HEK293 (cell line): ENCODE measurements at regions not wholly inside any gene's neighbourhood (a gene's known extent, or its start where the extent isn't known, plus 50 kb on each side); places are given as distances from the start of the nearest gene placed in this dataset.

ENCODE experiments used
- CTCF ChIA-PET: fragments of 350-600 bp; formaldehyde crosslinking; extraction: SDS; loops from one replicate; lab custom pipeline; 2021; ENCODE audit warnings: antibody characterized with exemption; lab: Yijun Ruan, JAX
- POLR2A ChIA-PET: fragments of 300-600 bp; formaldehyde crosslinking; extraction: SDS; loops from one replicate; lab custom pipeline; 2020; ENCODE audit warnings: antibody characterized with exemption, inconsistent platforms; lab: Yijun Ruan, JAX
- H3K27ac ChIP-seq: fragments of 200-500 bp; sonication (Bioruptor generic); 2 replicates; pipeline ENCODE4 v1.5.1; 2014; ENCODE audit warnings: low read depth, low read length, control low read depth, inconsistent platforms; ENCODE audit errors: extremely low read depth
- H3K36me3 ChIP-seq, 2 experiments: fragments of 200-500 bp in 1 of 2; sonication (Bioruptor generic) in 1 of 2; 1 replicate in 1 of 2; 2 replicates in 1 of 2; pipeline ENCODE4 v1.5.1; 2014 to 2017; ENCODE audit warnings: inconsistent platforms in 2 of 2, low read length in 2 of 2; ENCODE audit not compliant: control insufficient read depth in 2 of 2, insufficient read depth in 1 of 2
- H3K4me1 ChIP-seq: fragments of 200-500 bp; sonication (Bioruptor generic); 2 replicates; pipeline ENCODE4 v1.5.1; 2014; ENCODE audit warnings: mild to moderate bottlenecking, low read length, inconsistent platforms; ENCODE audit not compliant: control insufficient read depth, insufficient read depth
- H3K4me3 ChIP-seq: 2 replicates; pipeline ENCODE4 v1.5.1; 2011; ENCODE audit warnings: low read depth, mild to moderate bottlenecking, control low read depth, low read length, moderate library complexity
- H3K9me3 ChIP-seq: fragments of 200-500 bp; sonication (Bioruptor generic); 2 replicates; pipeline ENCODE4 v1.5.1; 2014; ENCODE audit warnings: low read depth, low read length, inconsistent platforms; ENCODE audit not compliant: control insufficient read depth, insufficient read depth
- IKZF3 ChIP-seq: fragments of 450-650 bp; IDR thresholded peaks from 2 replicates; pipeline ENCODE4 v1.5.0; 2018; ENCODE audit warnings: missing biosample characterization, mild to moderate bottlenecking, missing genetic modification characterization, moderate library complexity
- SALL2 ChIP-seq: fragments of 450-650 bp; formaldehyde crosslinking; IDR thresholded peaks from 2 replicates; pipeline ENCODE4 v1.5.0; 2017; ENCODE audit warnings: missing biosample characterization, mild to moderate bottlenecking, missing genetic modification characterization, borderline replicate concordance
- ZBTB48 ChIP-seq: fragments of 450-650 bp; formaldehyde crosslinking; IDR thresholded peaks from 2 replicates; pipeline ENCODE4 v1.5.1; 2016; ENCODE audit warnings: missing biosample characterization, missing genetic modification characterization
- ZNF132 ChIP-seq: fragments of 450-650 bp; formaldehyde crosslinking; IDR thresholded peaks from 2 replicates; pipeline ENCODE4 v1.5.1; 2017; ENCODE audit warnings: missing biosample characterization, missing genetic modification characterization, borderline replicate concordance
- ZNF266 ChIP-seq: fragments of 450-650 bp; formaldehyde crosslinking; IDR thresholded peaks from 2 replicates; pipeline ENCODE4 v1.5.1; 2016; ENCODE audit warnings: missing biosample characterization, missing genetic modification characterization, low read depth
- ZNF292 ChIP-seq: fragments of 450-650 bp; formaldehyde crosslinking; IDR thresholded peaks from 2 replicates; pipeline ENCODE4 v1.5.1; 2016; ENCODE audit warnings: low read depth, missing biosample characterization, missing genetic modification characterization, borderline replicate concordance
- ZNF530 ChIP-seq: fragments of 450-650 bp; formaldehyde crosslinking; IDR thresholded peaks from 2 replicates; pipeline ENCODE4 v1.5.1; 2016; ENCODE audit warnings: low read depth, missing biosample characterization, missing genetic modification characterization
- ZNF768 ChIP-seq: fragments of 450-650 bp; formaldehyde crosslinking; IDR thresholded peaks from 2 replicates; pipeline ENCODE4 v1.5.1; 2018; ENCODE audit warnings: missing biosample characterization, mild to moderate bottlenecking, missing genetic modification characterization
- TF ChIP-seq, protein P1 (sequence below): fragments of 450-650 bp; formaldehyde crosslinking; IDR thresholded peaks from 2 replicates; pipeline ENCODE4 v1.5.1; 2017; ENCODE audit warnings: missing biosample characterization, missing genetic modification characterization
- TF ChIP-seq, protein P2 (sequence below): fragments of 450-650 bp; formaldehyde crosslinking; IDR thresholded peaks from 2 replicates; pipeline ENCODE4 v1.5.1; 2016; ENCODE audit warnings: missing biosample characterization, missing genetic modification characterization
- TF ChIP-seq, protein P3 (sequence below): fragments of 450-650 bp; formaldehyde crosslinking; IDR thresholded peaks from 2 replicates; pipeline ENCODE4 v1.5.1; 2016; ENCODE audit warnings: missing biosample characterization, missing genetic modification characterization, borderline replicate concordance
- TF ChIP-seq, protein P4 (sequence below): fragments of 450-650 bp; formaldehyde crosslinking; IDR thresholded peaks from 2 replicates; pipeline ENCODE4 v1.5.1; 2016; ENCODE audit warnings: missing biosample characterization, missing genetic modification characterization, low read depth

DNA sequence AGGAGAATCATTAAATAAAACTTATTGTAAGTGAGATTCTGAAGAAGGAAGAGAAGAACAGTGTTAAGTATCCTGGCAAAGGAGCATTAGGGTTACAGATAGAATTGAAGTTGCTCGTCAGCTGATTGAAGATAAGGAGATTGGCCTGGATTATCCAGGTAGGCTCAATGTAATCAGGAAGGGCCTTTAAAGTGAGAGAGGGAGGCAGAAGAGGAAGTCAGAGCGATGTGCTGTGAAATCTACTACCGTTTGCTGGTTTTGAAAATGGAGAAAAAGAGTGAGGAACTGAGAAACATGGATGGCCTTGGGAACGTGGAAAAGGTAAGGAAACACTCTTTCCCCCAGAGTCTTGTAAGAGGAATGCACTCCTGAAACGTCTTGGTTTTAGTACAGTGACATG lies 245.7 kb downstream of the ANTXR2 start:
- peaks cover 6% of the 10 kb centered on the region; the same call in 1 of the 2 replicates for H3K4me1 ChIP-seq
- no peak overlapping the region for H3K4me3 ChIP-seq
- no peak overlapping the region for H3K27ac ChIP-seq
- ChIA-PET CTCF (no interaction called here), POLR2A (no interaction called here)
- no peaks in the 10 kb centered on the region for H3K36me3 ChIP-seq
- H3K9me3 ChIP-seq, result no peaks in the 10 kb centered on the region
- TF ChIP-seq ZBTB48 (tag by site-specific recombination) (no peak), SALL2 (tag by site-specific recombination) (no peak), ZNF768 (no peak), ZNF530 (no peak), ZNF132 (tag by site-specific recombination) (no peak)
- TF ChIP-seq, protein P1, sequence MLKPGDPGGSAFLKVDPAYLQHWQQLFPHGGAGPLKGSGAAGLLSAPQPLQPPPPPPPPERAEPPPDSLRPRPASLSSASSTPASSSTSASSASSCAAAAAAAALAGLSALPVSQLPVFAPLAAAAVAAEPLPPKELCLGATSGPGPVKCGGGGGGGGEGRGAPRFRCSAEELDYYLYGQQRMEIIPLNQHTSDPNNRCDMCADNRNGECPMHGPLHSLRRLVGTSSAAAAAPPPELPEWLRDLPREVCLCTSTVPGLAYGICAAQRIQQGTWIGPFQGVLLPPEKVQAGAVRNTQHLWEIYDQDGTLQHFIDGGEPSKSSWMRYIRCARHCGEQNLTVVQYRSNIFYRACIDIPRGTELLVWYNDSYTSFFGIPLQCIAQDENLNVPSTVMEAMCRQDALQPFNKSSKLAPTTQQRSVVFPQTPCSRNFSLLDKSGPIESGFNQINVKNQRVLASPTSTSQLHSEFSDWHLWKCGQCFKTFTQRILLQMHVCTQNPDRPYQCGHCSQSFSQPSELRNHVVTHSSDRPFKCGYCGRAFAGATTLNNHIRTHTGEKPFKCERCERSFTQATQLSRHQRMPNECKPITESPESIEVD (tag by site-specific recombination), result no peak

DNA sequence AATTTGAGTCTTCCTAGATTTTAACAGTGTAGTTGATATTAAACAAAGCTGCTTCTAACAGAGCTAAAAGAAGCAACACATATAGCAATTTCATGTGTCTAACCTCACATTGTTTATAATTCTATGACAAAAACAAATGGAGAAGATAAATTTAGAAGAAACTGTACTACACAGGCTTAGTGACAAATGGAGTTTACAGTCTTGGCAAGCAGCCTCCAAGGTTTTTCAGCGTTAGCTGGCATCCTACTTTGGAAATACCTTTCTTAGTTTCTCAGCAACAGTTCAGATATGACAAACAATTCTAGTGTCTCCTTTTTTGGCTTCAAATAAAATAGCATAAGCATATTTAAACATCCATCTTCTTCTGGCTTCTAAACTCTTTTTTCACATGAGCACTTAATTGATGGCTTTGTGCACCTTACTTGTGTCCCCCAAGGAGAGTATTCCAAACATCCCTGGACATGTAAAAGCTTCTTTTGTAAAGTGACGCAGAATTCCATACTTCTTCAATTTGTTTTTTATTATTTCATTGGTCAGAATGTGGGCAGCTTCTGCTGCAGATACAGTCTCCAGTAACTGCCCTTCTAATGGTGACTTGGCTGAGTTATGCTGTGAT lies 249.8 kb downstream of the ANTXR2 start:
- CTCF ChIA-PET, result no interaction called here
- TF ChIP-seq, protein P2, sequence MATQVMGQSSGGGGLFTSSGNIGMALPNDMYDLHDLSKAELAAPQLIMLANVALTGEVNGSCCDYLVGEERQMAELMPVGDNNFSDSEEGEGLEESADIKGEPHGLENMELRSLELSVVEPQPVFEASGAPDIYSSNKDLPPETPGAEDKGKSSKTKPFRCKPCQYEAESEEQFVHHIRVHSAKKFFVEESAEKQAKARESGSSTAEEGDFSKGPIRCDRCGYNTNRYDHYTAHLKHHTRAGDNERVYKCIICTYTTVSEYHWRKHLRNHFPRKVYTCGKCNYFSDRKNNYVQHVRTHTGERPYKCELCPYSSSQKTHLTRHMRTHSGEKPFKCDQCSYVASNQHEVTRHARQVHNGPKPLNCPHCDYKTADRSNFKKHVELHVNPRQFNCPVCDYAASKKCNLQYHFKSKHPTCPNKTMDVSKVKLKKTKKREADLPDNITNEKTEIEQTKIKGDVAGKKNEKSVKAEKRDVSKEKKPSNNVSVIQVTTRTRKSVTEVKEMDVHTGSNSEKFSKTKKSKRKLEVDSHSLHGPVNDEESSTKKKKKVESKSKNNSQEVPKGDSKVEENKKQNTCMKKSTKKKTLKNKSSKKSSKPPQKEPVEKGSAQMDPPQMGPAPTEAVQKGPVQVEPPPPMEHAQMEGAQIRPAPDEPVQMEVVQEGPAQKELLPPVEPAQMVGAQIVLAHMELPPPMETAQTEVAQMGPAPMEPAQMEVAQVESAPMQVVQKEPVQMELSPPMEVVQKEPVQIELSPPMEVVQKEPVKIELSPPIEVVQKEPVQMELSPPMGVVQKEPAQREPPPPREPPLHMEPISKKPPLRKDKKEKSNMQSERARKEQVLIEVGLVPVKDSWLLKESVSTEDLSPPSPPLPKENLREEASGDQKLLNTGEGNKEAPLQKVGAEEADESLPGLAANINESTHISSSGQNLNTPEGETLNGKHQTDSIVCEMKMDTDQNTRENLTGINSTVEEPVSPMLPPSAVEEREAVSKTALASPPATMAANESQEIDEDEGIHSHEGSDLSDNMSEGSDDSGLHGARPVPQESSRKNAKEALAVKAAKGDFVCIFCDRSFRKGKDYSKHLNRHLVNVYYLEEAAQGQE (tag by site-specific recombination), result no peak
- TF ChIP-seq, protein P3, sequence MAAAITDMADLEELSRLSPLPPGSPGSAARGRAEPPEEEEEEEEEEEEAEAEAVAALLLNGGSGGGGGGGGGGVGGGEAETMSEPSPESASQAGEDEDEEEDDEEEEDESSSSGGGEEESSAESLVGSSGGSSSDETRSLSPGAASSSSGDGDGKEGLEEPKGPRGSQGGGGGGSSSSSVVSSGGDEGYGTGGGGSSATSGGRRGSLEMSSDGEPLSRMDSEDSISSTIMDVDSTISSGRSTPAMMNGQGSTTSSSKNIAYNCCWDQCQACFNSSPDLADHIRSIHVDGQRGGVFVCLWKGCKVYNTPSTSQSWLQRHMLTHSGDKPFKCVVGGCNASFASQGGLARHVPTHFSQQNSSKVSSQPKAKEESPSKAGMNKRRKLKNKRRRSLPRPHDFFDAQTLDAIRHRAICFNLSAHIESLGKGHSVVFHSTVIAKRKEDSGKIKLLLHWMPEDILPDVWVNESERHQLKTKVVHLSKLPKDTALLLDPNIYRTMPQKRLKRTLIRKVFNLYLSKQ, result no peak
- no peak for TF ChIP-seq ZNF266
- TF ChIP-seq IKZF3 (tag by site-specific recombination), result no peak
- TF ChIP-seq, protein P4, sequence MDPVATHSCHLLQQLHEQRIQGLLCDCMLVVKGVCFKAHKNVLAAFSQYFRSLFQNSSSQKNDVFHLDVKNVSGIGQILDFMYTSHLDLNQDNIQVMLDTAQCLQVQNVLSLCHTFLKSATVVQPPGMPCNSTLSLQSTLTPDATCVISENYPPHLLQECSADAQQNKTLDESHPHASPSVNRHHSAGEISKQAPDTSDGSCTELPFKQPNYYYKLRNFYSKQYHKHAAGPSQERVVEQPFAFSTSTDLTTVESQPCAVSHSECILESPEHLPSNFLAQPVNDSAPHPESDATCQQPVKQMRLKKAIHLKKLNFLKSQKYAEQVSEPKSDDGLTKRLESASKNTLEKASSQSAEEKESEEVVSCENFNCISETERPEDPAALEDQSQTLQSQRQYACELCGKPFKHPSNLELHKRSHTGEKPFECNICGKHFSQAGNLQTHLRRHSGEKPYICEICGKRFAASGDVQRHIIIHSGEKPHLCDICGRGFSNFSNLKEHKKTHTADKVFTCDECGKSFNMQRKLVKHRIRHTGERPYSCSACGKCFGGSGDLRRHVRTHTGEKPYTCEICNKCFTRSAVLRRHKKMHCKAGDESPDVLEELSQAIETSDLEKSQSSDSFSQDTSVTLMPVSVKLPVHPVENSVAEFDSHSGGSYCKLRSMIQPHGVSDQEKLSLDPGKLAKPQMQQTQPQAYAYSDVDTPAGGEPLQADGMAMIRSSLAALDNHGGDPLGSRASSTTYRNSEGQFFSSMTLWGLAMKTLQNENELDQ (tag by site-specific recombination), result no peak
- no peak for TF ChIP-seq ZNF292 (tag by site-specific recombination)
- H3K4me3 ChIP-seq, result no peak overlapping the region
- H3K4me1 ChIP-seq, result no peaks in the 10 kb centered on the region
- POLR2A ChIA-PET, result no interaction called here
- H3K9me3 ChIP-seq, result no peaks in the 10 kb centered on the region
- no peak overlapping the region for H3K27ac ChIP-seq
- no peaks in the 10 kb centered on the region for H3K36me3 ChIP-seq
